Urinary bladder (tissue), 1 donor: ENCODE measurements at regions not wholly inside any gene's neighbourhood (a gene's known extent, or its start where the extent isn't known, plus 50 kb on each side); places are given as distances from the start of the nearest gene placed in this dataset. TPM values are rescaled to one million over a fixed set of nuclear protein-coding genes. Genes with fewer than 3 reads are reported as not detected.

Experiments used
- small RNA-seq: library from RNA; depleted of rRNA; stranded (forward); fragments of <200 nt; gene quantifications from one replicate; pipeline ENCODE3, GENCODE V24; 2014

Small RNAs in the stretch of these regions (small RNA-seq; reads per million reads assigned to genes)
- gene AC134878.1 (not detected), gene AC140113.1 (not detected), gene AC140113.2 (not detected), gene AC140113.3 (not detected), gene AC140113.4 (not detected), gene ANKRD20A6P (not detected)
